ENCODE measurements at regions not wholly inside any gene's neighbourhood (a gene's known extent, or its start where the extent isn't known, plus 50 kb on each side); places are given as distances from the start of the nearest gene placed in this dataset.
"Not testable (repeated sequence)": the region's sequence is repeated elsewhere in the genome, so short reads cannot be mapped to it uniquely, and the experiment has no call there.

DNA sequence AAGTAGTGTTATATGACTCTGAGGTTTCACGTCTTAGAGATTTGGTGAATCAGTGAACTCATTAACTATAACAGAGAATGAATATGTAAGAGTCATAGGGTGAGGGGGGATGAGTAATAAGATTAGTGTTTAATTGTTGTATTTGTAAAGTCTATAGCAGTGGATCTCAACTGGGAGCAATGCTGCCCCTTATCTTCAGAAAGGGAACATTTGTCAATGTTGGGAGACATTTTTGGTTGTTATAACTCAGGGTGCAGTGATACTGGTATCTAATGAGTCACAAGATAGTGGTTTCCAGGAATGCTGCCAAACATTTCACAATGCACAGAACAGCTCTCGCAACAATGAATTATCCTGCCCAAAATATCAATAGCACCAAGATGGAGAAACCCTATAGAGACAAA, 1193.7 kb downstream of the GALC start:
- DNase-seq (ENCODE audit: low read depth in 2 of 2), result no peak

DNA sequence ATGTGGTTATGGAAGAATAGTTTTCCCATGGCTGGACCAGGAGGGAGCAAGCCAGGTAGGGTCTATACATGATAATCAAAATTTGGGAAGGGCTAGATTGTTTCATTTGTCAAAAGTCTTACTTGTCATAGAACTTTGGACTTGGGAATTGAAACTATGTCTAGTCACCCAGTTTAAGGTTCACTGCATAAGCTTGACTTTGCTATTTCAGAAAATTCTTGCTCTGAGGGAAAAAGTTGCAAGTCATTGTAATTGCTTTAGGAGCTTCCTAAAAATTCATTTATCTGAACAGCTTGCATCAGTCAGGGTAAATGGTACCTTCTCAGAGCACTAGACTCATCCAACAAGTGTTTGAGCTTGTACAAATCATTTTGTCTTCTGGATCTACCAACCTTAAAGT, 1194.7 kb downstream of the GALC start:
- no peak for DNase-seq (ENCODE audit: low read depth in 2 of 2)

DNA sequence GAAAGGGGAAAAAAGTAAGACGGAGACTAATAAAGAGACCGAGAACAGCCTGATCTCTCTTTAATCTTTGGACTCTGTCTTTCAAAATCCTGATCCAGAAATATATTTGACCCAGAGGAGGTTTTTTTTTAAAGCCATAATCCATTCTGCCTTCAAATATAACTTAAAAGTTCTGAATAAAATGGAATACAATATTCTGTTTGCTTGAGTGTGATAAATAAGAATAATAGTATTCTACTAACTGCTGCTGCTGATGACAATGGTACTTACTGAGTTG, 1196.0 kb downstream of the GALC start:
- DNase-seq (ENCODE audit: low read depth in 2 of 2), result no peak

- no peak for DNase-seq (ENCODE audit: low read depth in 2 of 2)
Observed at GRCh38 chr14:86796221-86797074, 1196.5 kb downstream of the GALC start.

DNA sequence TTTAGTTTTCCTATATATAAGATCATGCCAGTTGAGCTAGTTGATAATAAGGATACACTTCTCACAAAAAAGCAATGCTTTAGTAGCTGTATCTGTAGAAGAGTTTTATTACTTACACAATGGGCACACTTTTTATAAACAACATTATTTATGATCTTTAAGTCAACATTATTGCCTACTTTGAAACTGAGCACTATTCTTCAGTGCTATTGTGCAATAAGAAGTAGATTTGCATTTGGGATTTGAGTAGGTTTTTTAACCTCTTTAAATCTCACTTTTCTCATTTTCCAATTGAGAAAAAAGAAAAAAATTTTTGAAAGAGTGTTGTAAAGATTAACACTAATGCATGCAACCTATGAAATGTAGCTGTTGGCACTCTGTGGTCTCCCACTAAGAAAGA, 1198.3 kb downstream of the GALC start:
- DNase-seq (ENCODE audit: low read depth in 2 of 2), result no peak

- DNase-seq (ENCODE audit: low read depth in 2 of 2), result no peak
Observed at GRCh38 chr14:86790408-86791364, 1202.3 kb downstream of the GALC start.

DNA sequence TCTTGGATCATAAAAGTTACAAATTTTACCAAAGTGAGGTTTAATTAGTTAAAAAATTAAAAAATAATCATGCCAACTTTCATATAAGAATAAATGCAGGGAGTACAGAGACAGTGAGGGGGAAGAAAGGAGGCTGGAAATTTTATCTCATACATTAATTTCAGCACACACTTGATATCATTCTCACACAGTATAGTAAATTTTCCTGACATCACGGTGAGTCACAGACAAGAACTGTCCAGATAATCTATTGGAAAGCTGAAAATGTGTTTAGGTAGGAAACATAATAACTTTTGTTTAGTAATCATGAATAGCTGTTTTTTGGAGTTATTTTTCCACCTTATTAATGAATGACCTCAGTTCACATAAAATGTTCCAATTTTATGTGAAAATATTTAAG, 1204.8 kb downstream of the GALC start:
- DNase-seq (ENCODE audit: low read depth in 2 of 2), result no peak

- no peak for DNase-seq (ENCODE audit: low read depth in 2 of 2)
Observed at GRCh38 chr14:86787717-86788116, 1205.3 kb downstream of the GALC start.

GRCh38 chr14:86782092-86782580, 1210.8 kb downstream of the GALC start:
- DNase-seq (ENCODE audit: low read depth in 2 of 2), result no peak

DNA sequence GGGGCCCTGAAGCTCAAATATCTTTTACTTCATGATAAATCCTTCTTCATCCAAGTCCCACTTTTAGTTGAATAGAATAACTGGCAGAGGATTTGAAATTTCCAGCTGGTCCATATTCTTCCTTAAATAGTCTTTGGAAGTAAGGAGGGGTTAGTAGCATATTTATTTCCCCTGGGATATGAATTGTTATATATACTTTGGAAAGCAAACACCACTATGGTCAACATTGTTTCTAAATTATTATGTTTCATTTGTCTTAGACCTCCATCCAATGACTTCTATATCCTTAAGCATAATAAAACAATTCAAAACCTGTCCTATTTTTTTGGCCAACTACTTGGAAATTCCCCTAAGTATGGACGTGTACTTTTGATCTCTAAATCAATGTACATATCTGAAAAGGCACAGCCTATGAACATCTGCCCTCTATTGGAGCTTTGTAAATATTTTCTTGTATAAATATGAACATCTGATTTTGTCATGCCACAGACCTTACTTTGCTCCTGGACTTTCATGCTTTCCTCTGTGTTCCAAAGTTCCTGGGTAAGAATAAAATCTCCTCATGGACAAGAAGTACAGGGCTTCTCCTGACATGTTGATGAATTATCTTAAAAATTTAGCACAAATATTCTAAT, 1212.0 kb downstream of the GALC start:
- DNase-seq (ENCODE audit: low read depth in 2 of 2), result no peak

- no peak for DNase-seq (ENCODE audit: low read depth in 2 of 2)
Observed at GRCh38 chr14:86780461-86780860, 1212.5 kb downstream of the GALC start.

GRCh38 chr14:86779416-86779815, 1213.6 kb downstream of the GALC start:
- no peak for DNase-seq (ENCODE audit: low read depth in 2 of 2)

DNA sequence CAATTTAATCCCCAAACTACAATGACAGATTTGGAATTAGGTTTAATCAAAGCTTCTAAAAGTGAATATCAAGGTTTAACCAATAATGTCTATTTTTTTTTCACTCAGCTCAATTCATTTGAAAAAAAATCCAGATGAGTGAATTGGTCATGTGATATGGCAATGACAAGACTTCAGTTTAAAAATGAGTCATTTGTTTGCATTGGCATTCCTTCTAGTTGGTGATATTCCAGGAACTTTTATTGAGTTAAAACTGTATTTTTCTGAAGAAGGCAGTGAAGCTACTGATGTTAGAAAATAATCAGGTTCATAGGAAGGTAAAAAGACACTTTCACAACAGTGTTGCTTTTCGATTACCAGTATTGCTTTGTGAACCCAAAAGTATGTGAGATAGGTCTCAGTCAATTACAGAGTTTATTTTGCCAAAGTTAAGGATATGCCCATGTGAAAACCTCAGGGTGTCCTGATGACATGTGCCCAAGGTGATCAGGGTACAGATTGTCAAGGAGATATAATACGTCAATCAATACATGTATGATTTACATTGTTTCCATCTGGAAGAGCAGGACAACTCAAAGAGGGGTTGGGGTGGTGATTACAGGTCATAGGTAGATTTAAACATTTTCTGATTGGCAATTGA, 1214.9 kb downstream of the GALC start:
- DNase-seq (ENCODE audit: low read depth in 2 of 2), result no peak

- not testable (repeated sequence) for DNase-seq (ENCODE audit: low read depth in 2 of 2)
Observed at GRCh38 chr14:86775896-86776295, 1217.1 kb downstream of the GALC start.

DNA sequence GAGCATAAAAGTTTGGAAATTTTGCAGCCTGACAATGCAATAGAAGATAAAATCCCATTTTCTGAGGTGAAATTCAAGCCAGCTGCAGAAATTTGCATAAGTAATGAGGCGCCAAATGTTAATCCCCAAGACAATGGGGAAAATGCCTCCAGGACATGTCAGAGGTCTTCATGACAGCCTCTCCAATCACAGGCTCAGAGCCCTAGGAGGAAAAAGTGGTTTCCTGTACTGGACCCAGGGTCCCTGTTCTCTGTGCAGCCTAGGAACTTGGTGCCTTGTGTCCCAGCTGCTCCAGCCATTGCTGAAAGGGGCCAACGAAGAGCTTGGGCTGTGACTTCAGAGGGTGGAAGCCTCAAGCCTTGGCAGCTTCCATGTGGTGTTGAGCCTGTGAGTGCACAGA, 1218.1 kb downstream of the GALC start:
- no peak for DNase-seq (ENCODE audit: low read depth in 2 of 2)

GRCh38 chr14:86772075-86772474, 1220.9 kb downstream of the GALC start:
- DNase-seq (ENCODE audit: low read depth in 2 of 2), result no peak

DNA sequence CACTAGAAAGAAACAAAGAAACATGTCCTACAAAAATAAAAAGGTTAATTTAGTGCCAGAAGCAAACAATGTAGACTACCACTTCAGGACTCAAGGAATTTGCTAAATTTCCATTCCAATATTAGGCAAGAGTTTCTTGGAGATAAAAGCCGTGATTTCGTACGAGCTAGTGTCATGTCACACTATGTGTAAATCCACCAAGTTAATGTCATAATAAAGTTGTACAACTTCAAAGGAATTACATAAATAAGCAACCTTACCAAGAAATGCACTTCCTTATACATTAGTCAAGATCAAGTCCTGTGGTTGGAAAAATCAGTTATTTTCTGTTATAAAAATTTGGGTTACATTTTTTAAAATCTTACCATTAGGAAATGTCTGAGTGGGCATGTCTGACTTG, 1222.8 kb downstream of the GALC start:
- DNase-seq (ENCODE audit: low read depth in 2 of 2), result no peak

- DNase-seq (ENCODE audit: low read depth in 2 of 2), result no peak
Observed at GRCh38 chr14:86766469-86766868, 1226.5 kb downstream of the GALC start.

DNA sequence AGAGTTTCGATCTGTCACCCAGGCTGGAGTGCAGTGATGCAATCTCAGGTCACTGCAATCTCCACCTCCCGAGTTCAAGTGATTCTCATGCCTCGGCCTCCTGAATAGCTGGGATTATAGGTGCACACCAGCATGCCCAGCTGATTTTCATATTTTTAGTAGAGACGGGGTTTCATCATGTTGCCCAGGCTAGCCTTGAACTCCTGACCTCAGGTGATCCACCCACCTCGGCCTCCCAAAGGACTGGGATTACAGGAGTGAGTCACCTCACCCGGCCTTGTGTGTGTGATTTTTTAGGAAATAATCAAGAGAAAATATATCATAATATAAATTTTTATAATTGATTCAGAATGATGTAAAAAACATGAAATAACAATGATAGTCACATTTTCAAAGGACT, 1231.4 kb downstream of the GALC start:
- no peak for DNase-seq (ENCODE audit: low read depth in 2 of 2)

DNA sequence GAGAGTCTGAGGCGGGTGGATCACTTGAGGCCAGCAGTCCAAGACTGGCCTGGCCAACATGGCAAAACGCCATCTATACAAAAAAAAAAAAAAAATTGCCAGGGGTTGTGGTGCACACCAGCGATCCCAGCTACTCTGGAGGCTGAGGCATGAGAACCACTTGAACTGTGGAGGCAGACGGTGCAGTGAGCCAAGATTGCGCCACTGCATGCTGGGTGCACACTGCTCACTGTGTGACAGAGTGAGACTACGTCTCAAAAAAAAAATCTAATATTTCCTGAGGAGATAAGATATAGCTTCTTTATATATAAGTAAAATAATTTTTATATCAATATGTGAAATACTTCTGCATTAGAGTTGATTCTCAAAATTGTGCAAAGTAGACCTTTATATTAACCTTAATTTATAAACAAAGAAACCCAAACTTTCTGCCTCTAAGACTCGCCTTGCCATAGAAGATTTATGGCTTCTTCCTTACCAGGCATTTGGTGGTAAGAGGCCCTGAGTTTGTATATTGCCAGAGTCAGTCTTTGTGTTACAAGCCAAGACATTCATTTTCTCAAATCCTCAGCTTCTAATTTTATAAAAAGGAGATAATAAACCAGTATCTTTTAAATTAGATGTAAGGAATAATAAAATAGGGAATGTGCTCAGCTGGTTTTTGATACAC, 1226.7 kb downstream of the FLRT2 start:
- DNase-seq (ENCODE audit: low read depth in 2 of 2), result no peak

GRCh38 chr14:86750488-86750887, 1220.5 kb downstream of the FLRT2 start:
- DNase-seq (ENCODE audit: low read depth in 2 of 2), result not testable (repeated sequence)

All from stimulated activated CD8-positive, alpha-beta memory T cell treated with anti-CD3 and anti-CD28 coated beads, Interleukin-7, amount 100 ng/mL, for 1 hour (primary cell).